Uterus (tissue), 2 donors: ENCODE measurements at regions not wholly inside any gene's neighbourhood (a gene's known extent, or its start where the extent isn't known, plus 50 kb on each side); places are given as distances from the start of the nearest gene placed in this dataset.

ENCODE experiments used
- POLR2A ChIP-seq, 2 donors: fragments of 450-650 bp; IDR thresholded peaks; one replicate each; pipeline ENCODE4 v1.6.1; 2016; ENCODE audit warnings: antibody characterized with exemption in 2 of 2, mild to moderate bottlenecking in 1 of 2, moderate library complexity in 1 of 2
- TF ChIP-seq, protein P1 (sequence below), 4 experiments: fragments of 200-600 bp in 2 of 4; fragments of 450-650 bp in 2 of 4; sonication (generic) in 2 of 4; IDR thresholded peaks; one replicate each; pipeline ENCODE4 v1.5.1; 2016 to 2019; ENCODE audit warnings: antibody characterized with exemption in 4 of 4, mild to moderate bottlenecking in 2 of 4, moderate library complexity in 1 of 4

DNA sequence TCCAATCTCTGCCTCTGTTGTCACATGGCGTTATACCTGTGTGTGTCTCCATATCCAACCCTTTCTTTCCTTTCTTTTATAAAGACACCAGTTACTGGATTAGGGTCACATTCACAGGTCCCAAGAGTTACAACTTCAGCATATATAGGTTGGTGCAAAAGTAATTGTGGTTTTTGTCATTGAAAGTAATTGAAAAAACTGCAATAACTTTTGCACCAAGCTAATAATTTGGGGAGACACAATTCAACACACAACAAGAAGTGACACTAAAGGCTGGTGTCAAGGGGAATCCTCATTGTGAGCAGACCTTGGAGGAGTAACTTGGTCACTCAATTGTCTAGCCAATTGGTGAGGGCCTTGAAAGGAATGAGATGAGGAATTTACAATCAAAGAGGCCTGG is 1366.1 kb downstream of the PCDH9 start:
- TF ChIP-seq, protein P1, sequence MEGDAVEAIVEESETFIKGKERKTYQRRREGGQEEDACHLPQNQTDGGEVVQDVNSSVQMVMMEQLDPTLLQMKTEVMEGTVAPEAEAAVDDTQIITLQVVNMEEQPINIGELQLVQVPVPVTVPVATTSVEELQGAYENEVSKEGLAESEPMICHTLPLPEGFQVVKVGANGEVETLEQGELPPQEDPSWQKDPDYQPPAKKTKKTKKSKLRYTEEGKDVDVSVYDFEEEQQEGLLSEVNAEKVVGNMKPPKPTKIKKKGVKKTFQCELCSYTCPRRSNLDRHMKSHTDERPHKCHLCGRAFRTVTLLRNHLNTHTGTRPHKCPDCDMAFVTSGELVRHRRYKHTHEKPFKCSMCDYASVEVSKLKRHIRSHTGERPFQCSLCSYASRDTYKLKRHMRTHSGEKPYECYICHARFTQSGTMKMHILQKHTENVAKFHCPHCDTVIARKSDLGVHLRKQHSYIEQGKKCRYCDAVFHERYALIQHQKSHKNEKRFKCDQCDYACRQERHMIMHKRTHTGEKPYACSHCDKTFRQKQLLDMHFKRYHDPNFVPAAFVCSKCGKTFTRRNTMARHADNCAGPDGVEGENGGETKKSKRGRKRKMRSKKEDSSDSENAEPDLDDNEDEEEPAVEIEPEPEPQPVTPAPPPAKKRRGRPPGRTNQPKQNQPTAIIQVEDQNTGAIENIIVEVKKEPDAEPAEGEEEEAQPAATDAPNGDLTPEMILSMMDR (IDR thresholded peaks at IDR 0.05): no peak
- TF ChIP-seq POLR2A (IDR thresholded peaks at IDR 0.05): no peak
